Muscle layer of colon (tissue), 2 donors: ENCODE measurements at regions not wholly inside any gene's neighbourhood (a gene's known extent, or its start where the extent isn't known, plus 50 kb on each side); places are given as distances from the start of the nearest gene placed in this dataset.
"Not testable (repeated sequence)": the region's sequence is repeated elsewhere in the genome, so short reads cannot be mapped to it uniquely, and the experiment has no call there.

Experiments
- H3K27ac ChIP-seq: one replicate; pipeline ENCODE4 v1.7.0; 2013; ENCODE audit warnings: low read depth, mild to moderate bottlenecking, low read length, moderate library complexity
- H3K27me3 ChIP-seq, 2 donors: one replicate each; pipeline ENCODE4 v1.7.0; 2013; ENCODE audit warnings: low read length in 2 of 2, mild to moderate bottlenecking in 2 of 2; ENCODE audit not compliant: insufficient read depth in 2 of 2, control insufficient read depth in 1 of 2
- H3K36me3 ChIP-seq: one replicate; pipeline ENCODE4 v1.7.0; 2013; ENCODE audit warnings: mild to moderate bottlenecking, low read length; ENCODE audit not compliant: insufficient read depth
- H3K4me1 ChIP-seq: one replicate; pipeline ENCODE4 v1.7.0; 2013; ENCODE audit warnings: mild to moderate bottlenecking, low read length; ENCODE audit not compliant: insufficient read depth
- H3K4me3 ChIP-seq, 2 donors: one replicate each; pipeline ENCODE4 v1.7.0; 2013; ENCODE audit warnings: low read length in 2 of 2, low read depth in 1 of 2, mild to moderate bottlenecking in 1 of 2, moderate library complexity in 1 of 2
- H3K9ac ChIP-seq: one replicate; pipeline ENCODE4 v1.7.0; 2013; ENCODE audit warnings: low read length
- H3K9me3 ChIP-seq: one replicate; pipeline ENCODE4 v1.7.0; 2013; ENCODE audit warnings: mild to moderate bottlenecking, low read length
- donor health status: abdominal sarcoma.
- donor health status: Adenocarcinoma of cecum.

DNA sequence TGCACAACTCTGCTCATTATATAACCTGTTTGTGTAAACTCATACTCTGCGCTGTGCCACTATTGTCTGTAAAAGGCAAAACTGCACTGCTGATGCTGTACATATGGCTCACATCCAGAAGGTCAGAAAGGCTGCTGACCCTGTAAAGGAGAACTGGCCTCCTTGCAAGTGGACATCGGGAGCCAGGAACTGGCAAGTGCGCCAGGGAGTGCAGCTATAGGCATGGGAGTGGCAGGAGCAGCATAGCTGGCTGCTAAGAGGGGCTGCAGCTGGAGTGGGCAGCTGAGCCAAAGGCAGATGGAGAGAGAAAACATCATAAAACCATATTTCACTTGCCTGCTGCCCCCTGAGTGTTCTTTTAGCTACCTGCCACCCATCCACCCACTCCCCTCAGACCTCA lies 2183.4 kb upstream of the ACO1 start:
- H3K4me1 ChIP-seq, result no peaks in the 10 kb centered on the region
- H3K36me3 ChIP-seq, result no peaks in the 10 kb centered on the region
- H3K27ac ChIP-seq, result no peak overlapping the region
- no peak overlapping the region for H3K4me3 ChIP-seq
- no peaks in the 10 kb centered on the region for H3K27me3 ChIP-seq
- no peak overlapping the region for H3K9ac ChIP-seq
- no peaks in the 10 kb centered on the region for H3K9me3 ChIP-seq

DNA sequence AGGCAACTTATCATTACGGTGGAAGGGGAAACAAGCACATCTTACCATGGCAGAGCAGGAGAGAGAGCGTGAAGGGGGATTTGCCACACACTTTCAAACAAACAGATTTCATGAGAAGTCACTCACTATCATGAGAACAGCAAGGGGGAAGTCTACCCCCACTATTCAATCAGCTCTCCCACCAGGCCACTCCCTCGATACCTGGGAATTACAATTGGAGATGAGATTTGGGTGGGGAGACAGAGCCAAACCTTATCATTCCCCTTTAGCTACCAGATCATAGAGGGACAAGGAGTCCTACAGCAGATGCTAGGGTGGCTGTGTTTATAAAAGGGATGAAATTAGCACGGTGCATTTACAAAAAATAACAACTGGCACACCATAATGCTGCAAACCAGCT lies 2149.4 kb upstream of the ACO1 start:
- Histone ChIP-seq H3K27ac (no peak overlapping the region), H3K9me3 (no peaks in the 10 kb centered on the region), H3K4me1 (no peaks in the 10 kb centered on the region), H3K36me3 (no peaks in the 10 kb centered on the region), H3K27me3 (no peaks in the 10 kb centered on the region), H3K4me3 (no peak overlapping the region), H3K9ac (no peak overlapping the region)

GRCh38 chr9:30235564-30235963 lies 2148.9 kb upstream of the ACO1 start:
- no peaks in the 10 kb centered on the region for H3K27me3 ChIP-seq
- no peak overlapping the region for H3K4me3 ChIP-seq
- no peaks in the 10 kb centered on the region for H3K36me3 ChIP-seq
- H3K4me1 ChIP-seq, result no peaks in the 10 kb centered on the region
- no peaks in the 10 kb centered on the region for H3K9me3 ChIP-seq
- no peak overlapping the region for H3K9ac ChIP-seq
- H3K27ac ChIP-seq, result no peak overlapping the region

DNA sequence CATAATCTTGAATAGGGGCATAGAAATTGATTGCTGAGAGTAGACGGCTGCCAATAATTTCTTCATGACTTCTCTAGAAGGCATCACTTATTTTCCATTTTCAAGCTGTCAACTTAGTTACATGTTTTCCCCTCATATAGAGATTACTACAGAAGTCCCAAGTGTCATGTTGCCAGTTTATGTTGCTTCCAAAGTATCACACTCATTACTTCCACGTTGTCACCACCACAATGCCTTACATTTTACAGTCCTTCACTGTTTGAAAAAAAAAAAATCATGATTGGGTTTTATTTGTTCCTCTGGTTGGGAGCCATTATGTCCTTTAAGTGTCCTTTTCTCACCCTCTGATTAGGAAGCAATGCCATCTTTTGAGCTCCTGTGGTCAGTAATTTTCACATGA lies 2144.6 kb upstream of the ACO1 start:
- Histone ChIP-seq H3K27ac (no peak overlapping the region), H3K4me3 (no peak overlapping the region), H3K4me1 (no peaks in the 10 kb centered on the region), H3K27me3 (no peaks in the 10 kb centered on the region), H3K9ac (no peak overlapping the region), H3K36me3 (no peaks in the 10 kb centered on the region), H3K9me3 (no peaks in the 10 kb centered on the region)

- Histone ChIP-seq H3K9ac (no peak overlapping the region), H3K9me3 (no peaks in the 10 kb centered on the region), H3K36me3 (no peaks in the 10 kb centered on the region), H3K27me3 (no peaks in the 10 kb centered on the region), H3K27ac (no peak overlapping the region), H3K4me3 (no peak overlapping the region), H3K4me1 (no peaks in the 10 kb centered on the region)
Observed at GRCh38 chr9:30243467-30243866, 2141.0 kb upstream of the ACO1 start.

- Histone ChIP-seq H3K4me1 (no peaks in the 10 kb centered on the region), H3K27ac (no peak overlapping the region), H3K27me3 (no peaks in the 10 kb centered on the region), H3K36me3 (no peaks in the 10 kb centered on the region), H3K4me3 (no peak overlapping the region), H3K9ac (no peak overlapping the region), H3K9me3 (no peaks in the 10 kb centered on the region)
Observed at GRCh38 chr9:30244877-30245276, 2139.6 kb upstream of the ACO1 start.

- Histone ChIP-seq H3K4me1 (no peaks in the 10 kb centered on the region), H3K27me3 (no peaks in the 10 kb centered on the region), H3K4me3 (no peak overlapping the region), H3K9ac (no peak overlapping the region), H3K27ac (no peak overlapping the region), H3K9me3 (no peaks in the 10 kb centered on the region), H3K36me3 (no peaks in the 10 kb centered on the region)
Observed at GRCh38 chr9:30250872-30251271, 2133.6 kb upstream of the ACO1 start.

DNA sequence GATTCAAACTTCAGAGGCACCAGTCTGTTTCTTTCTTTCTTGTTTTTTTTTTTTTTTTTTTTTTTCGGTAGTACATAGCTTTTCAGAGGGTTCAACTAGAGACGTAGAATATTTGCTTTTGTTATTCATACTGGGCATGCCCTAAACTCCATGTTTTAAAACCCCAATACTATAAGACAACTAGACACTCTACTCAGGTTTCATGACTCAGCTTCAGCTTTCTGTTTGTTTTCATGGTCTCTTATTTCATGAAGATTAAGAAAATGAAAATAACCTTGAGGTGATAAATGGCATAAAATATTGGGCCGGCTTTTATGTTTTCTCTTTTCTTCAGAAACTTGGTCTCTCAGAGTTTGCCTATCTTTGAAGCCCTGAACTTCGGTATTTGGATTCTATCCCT lies 2126.3 kb upstream of the ACO1 start:
- Histone ChIP-seq H3K36me3 (no peaks in the 10 kb centered on the region), H3K4me3 (no peak overlapping the region), H3K27ac (no peak overlapping the region), H3K9ac (no peak overlapping the region), H3K9me3 (no peaks in the 10 kb centered on the region), H3K4me1 (no peaks in the 10 kb centered on the region), H3K27me3 (no peaks in the 10 kb centered on the region)

DNA sequence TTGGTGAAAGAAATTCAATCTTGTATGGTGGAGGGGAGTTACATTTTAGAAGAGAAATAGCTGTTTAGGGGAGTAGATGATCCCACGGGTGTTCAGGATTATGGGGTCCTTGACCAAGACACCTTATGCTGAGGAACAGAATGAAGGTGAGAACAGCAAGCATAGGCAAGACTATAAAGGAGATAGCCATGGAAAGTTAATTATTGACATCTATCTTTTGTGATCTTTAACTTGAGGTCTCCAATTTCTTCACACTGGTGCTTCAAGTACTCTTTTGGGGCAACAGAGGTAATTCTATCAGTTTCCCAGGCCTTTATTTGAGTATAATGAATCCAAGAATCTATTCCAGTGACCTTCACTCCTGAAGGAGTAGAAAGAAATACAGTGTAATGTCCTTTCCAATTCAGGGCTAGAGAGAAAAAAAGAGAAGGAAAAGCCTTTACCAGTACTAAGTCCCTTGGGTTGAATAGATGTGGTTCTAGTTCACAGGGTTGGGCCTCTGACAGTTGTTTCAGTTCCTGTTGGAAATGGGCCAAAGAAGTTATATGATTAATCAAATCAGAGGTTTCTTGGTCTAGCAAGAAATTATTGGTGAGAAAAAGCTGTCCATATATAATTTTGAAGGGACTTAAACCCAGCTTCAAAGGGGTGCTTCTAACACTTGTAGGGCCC lies 2104.1 kb upstream of the ACO1 start:
- no peak overlapping the region for H3K9ac ChIP-seq
- H3K4me1 ChIP-seq, result no peaks in the 10 kb centered on the region
- H3K36me3 ChIP-seq, result no peaks in the 10 kb centered on the region
- no peaks in the 10 kb centered on the region for H3K9me3 ChIP-seq
- H3K27ac ChIP-seq, result no peak overlapping the region
- H3K27me3 ChIP-seq, result no peaks in the 10 kb centered on the region
- H3K4me3 ChIP-seq, result no peak overlapping the region

- H3K9me3 ChIP-seq, result no peaks in the 10 kb centered on the region
- no peaks in the 10 kb centered on the region for H3K4me1 ChIP-seq
- H3K4me3 ChIP-seq, result no peak overlapping the region
- no peak overlapping the region for H3K9ac ChIP-seq
- no peaks in the 10 kb centered on the region for H3K27me3 ChIP-seq
- no peak overlapping the region for H3K27ac ChIP-seq
- H3K36me3 ChIP-seq, result no peaks in the 10 kb centered on the region
Observed at GRCh38 chr9:30289435-30289834, 2095.0 kb upstream of the ACO1 start.

- H3K4me3 ChIP-seq, H3K36me3 ChIP-seq, H3K27me3 ChIP-seq, H3K4me1 ChIP-seq, H3K9ac ChIP-seq, H3K27ac ChIP-seq, H3K9me3 ChIP-seq: not testable (repeated sequence)
Observed at GRCh38 chr9:30292026-30292425, 2092.4 kb upstream of the ACO1 start.

- no peaks in the 10 kb centered on the region for H3K9me3 ChIP-seq
- H3K9ac ChIP-seq, result no peak overlapping the region
- H3K27ac ChIP-seq, result no peak overlapping the region
- no peaks in the 10 kb centered on the region for H3K4me1 ChIP-seq
- H3K27me3 ChIP-seq, result no peaks in the 10 kb centered on the region
- H3K4me3 ChIP-seq, result no peak overlapping the region
- no peaks in the 10 kb centered on the region for H3K36me3 ChIP-seq
Observed at GRCh38 chr9:30293231-30293630, 2091.2 kb upstream of the ACO1 start.
